GM12878 (cell line): ENCODE measurements at regions not wholly inside any gene's neighbourhood (a gene's known extent, or its start where the extent isn't known, plus 50 kb on each side); places are given as distances from the start of the nearest gene placed in this dataset.

Source experiments
- ATAC-seq: fragments of 200-7000 bp; cut with Tn5 transposase; 3 replicates; pipeline ENCODE4 v1.9.1; 2020; ENCODE audit warnings: mild to moderate bottlenecking, moderate library complexity
- BruUV-seq: library from RNA; stranded (reverse); fragments of 400-500 nt; replicated peaks from 2 replicates; lab custom pipeline; 2021; lab: Mats Ljungman, UMichigan
- CTCF ChIA-PET: fragments of 300-600 bp; sonication (Branson Sonifier 250); formaldehyde crosslinking; extraction: SDS; loops from one replicate; lab custom pipeline; 2021; ENCODE audit warnings: inconsistent platforms; lab: Yijun Ruan, JAX
- POLR2A ChIA-PET: fragments of 350-600 bp; formaldehyde crosslinking; extraction: SDS; loops from one replicate; lab custom pipeline; 2021; ENCODE audit warnings: inconsistent platforms; lab: Charles Lee
- RAD21 ChIA-PET: fragments of 300-600 bp; sonication (Branson Sonifier 250); formaldehyde crosslinking; loops from one replicate; lab custom pipeline; 2023; ENCODE audit warnings: antibody characterized with exemption; ENCODE audit not compliant: unreplicated experiment; lab: Charles Lee
- SMC1A ChIA-PET: fragments of 300-600 bp; sonication (Branson Sonifier 250); formaldehyde crosslinking; loops from one replicate; lab custom pipeline; 2023; ENCODE audit not compliant: unreplicated experiment, uncharacterized antibody; lab: Charles Lee
- DNase-seq: peaks from one replicate; pipeline ENCODE4 v3.0.0-alpha.2; 2011; ENCODE audit warnings: low read depth, low spot score
- FAIRE-seq: peaks from 3 replicates; lab custom pipeline; 2011; peaks lifted over from hg19 to GRCh38; lab: Jason Lieb, UNC
- H2AFZ ChIP-seq: 2 replicates; pipeline ENCODE4 v1.6.0; 2011; ENCODE audit warnings: low read depth, low read length, control low read depth; ENCODE audit not compliant: control insufficient read depth
- H3K27ac ChIP-seq: 2 replicates; pipeline ENCODE4 v1.5.1; 2011; ENCODE audit warnings: control low read depth; ENCODE audit not compliant: control insufficient read depth, insufficient read depth
- H3K27me3 ChIP-seq, 2 experiments: replicated peaks in 1 of 2; 2 replicates each; pipeline versions ENCODE4 v1.6.0 to v1.6.1; 2011; ENCODE audit warnings: low read length in 1 of 2; ENCODE audit not compliant: control insufficient read depth in 2 of 2, insufficient read depth in 2 of 2
- H3K36me3 ChIP-seq, 2 experiments: 2 replicates each; pipeline ENCODE4 v1.5.1; 2011; ENCODE audit warnings: low read length in 1 of 2; ENCODE audit not compliant: control insufficient read depth in 2 of 2, insufficient read depth in 2 of 2
- H3K4me1 ChIP-seq: 2 replicates; pipeline ENCODE4 v1.6.1; 2011; ENCODE audit warnings: mild to moderate bottlenecking, low read length, moderate library complexity, mixed read lengths; ENCODE audit not compliant: control insufficient read depth, insufficient read depth
- H3K4me2 ChIP-seq: 2 replicates; pipeline ENCODE4 v1.6.0; 2011; ENCODE audit warnings: control low read depth; ENCODE audit not compliant: control insufficient read depth, insufficient read depth
- H3K4me3 ChIP-seq: fragments of 200-600 bp; sonication (generic); 2 replicates; pipeline ENCODE4 v1.5.1; 2016
- H3K79me2 ChIP-seq: 2 replicates; pipeline ENCODE4 v1.6.0; 2011; ENCODE audit warnings: low read length; ENCODE audit not compliant: control insufficient read depth, insufficient read depth
- H3K9ac ChIP-seq: 2 replicates; pipeline ENCODE4 v1.8.0; 2011; ENCODE audit warnings: low read length, control low read depth, mixed read lengths; ENCODE audit not compliant: control insufficient read depth, insufficient read depth
- H3K9me3 ChIP-seq: replicated peaks from 3 replicates; pipeline ENCODE4 v1.5.1; 2011; ENCODE audit warnings: mild to moderate bottlenecking, low read length; ENCODE audit not compliant: control insufficient read depth, insufficient read depth
- H4K20me1 ChIP-seq: 2 replicates; pipeline ENCODE4 v1.6.0; 2011; ENCODE audit not compliant: control insufficient read depth, insufficient read depth
- EED ChIP-seq: sonication (generic); IDR thresholded peaks from 2 replicates; pipeline ENCODE4 v1.6.1; 2016; ENCODE audit warnings: antibody characterized with exemption, low read depth
- HSF1 ChIP-seq: fragments of 150-350 bp; IDR thresholded peaks from 2 replicates; pipeline ENCODE4 v1.6.1; 2014; ENCODE audit warnings: mild to moderate bottlenecking, low read depth, low read length
- IRF4 ChIP-seq: IDR thresholded peaks from 2 replicates; pipeline ENCODE4 v1.6.1; 2011; ENCODE audit warnings: low read depth, low read length
- RAD21 ChIP-seq: IDR thresholded peaks from 2 replicates; pipeline ENCODE4 v1.6.1; 2011; ENCODE audit warnings: mild to moderate bottlenecking, low read depth, low read length, moderate library complexity; ENCODE audit not compliant: insufficient read depth
- RUNX3 ChIP-seq: IDR thresholded peaks from 2 replicates; pipeline ENCODE4 v1.6.1; 2012; ENCODE audit warnings: low read length, inconsistent platforms
- SMC3 ChIP-seq: IDR thresholded peaks from 2 replicates; pipeline ENCODE4 v1.6.1; 2011; ENCODE audit warnings: low read length, improper control_type of control experiment, borderline replicate concordance
- SP1 ChIP-seq: IDR thresholded peaks from one replicate; pipeline ENCODE4 v1.6.1; 2011; ENCODE audit warnings: low read depth, low read length
- ZNF24 ChIP-seq: fragments of 450-650 bp; IDR thresholded peaks from 2 replicates; pipeline ENCODE4 v1.6.1; 2017; ENCODE audit warnings: antibody characterized with exemption, mild to moderate bottlenecking
- WGBS: methylation state at CpG from one replicate; pipeline ENCODE4 v1.1.6; 2016; ENCODE audit warnings: low lambda C conversion rate; ENCODE audit not compliant: insufficient replicate concordance, insufficient coverage; ENCODE audit errors: missing lambda C conversion rate; 5-methylcytosine and 5-hydroxymethylcytosine counted together
- in situ Hi-C: fragments of 300-500 bp; cut with MboI; formaldehyde crosslinking; loops from 9 replicates; pipeline ENCODE4 v1.14.3; 2018; ENCODE audit warnings: mixed read lengths
- intact Hi-C: fragments of 100-400 bp; cut with micrococcal nuclease; formaldehyde crosslinking; loops from one replicate; pipeline ENCODE4 v1.14.2; 2022; ENCODE audit not compliant: unreplicated experiment
- TF ChIP-seq, protein P1 (sequence below), 3 experiments: IDR thresholded peaks in 2 of 3; conservative IDR thresholded peaks in 1 of 3; 2 replicates each; pipeline ENCODE4 v1.5.1; 2011; ENCODE audit warnings: low read depth in 3 of 3, low read length in 3 of 3, mild to moderate bottlenecking in 3 of 3, control low read depth in 2 of 3, moderate library complexity in 2 of 3, inconsistent platforms in 1 of 3, mixed read lengths in 1 of 3; ENCODE audit not compliant: control insufficient read depth in 2 of 3, insufficient read depth in 1 of 3; ENCODE audit errors: extremely low read depth in 1 of 3

GRCh38 chr15:101540480-101541239 lies 51.2 kb upstream of the PCSK6 start:
- peak; percentile 24; the same call in 1 of the 3 replicates for ATAC-seq
- CTCF ChIA-PET = interaction anchor here (0.7 kb wide), 1 partner anchor 96 kb away, joined by 3 read pairs; no protein-coding TSS in a partner anchor
- Histone ChIP-seq H3K9ac (no peak overlapping the region), H3K4me3 (no peak overlapping the region), H2AFZ (no peak overlapping the region), H3K27me3 (no peaks in the 10 kb centered on the region), H3K36me3 (no peaks in the 10 kb centered on the region), H3K79me2 (no peaks in the 10 kb centered on the region), H3K4me2 (no peak overlapping the region), H3K4me1 (no peaks in the 10 kb centered on the region), H4K20me1 (no peaks in the 10 kb centered on the region), H3K27ac (no peak overlapping the region), H3K9me3 (no peaks in the 10 kb centered on the region)
- in situ Hi-C loops = no loop called here
- DNase-seq = no peak
- WGBS = 50% methylated on average over 10 of the region's 10 CpGs
- RAD21 ChIA-PET = no interaction called here
- SMC1A ChIA-PET = no interaction called here
- peak; percentile 33; the same call in 1 of the 2 replicates for TF ChIP-seq RAD21
- 0 out of 2 replicates have a peak, but pooled peaks have one; percentile 15 for TF ChIP-seq SMC3
- no peak for TF ChIP-seq ZNF24
- TF ChIP-seq, protein P1, sequence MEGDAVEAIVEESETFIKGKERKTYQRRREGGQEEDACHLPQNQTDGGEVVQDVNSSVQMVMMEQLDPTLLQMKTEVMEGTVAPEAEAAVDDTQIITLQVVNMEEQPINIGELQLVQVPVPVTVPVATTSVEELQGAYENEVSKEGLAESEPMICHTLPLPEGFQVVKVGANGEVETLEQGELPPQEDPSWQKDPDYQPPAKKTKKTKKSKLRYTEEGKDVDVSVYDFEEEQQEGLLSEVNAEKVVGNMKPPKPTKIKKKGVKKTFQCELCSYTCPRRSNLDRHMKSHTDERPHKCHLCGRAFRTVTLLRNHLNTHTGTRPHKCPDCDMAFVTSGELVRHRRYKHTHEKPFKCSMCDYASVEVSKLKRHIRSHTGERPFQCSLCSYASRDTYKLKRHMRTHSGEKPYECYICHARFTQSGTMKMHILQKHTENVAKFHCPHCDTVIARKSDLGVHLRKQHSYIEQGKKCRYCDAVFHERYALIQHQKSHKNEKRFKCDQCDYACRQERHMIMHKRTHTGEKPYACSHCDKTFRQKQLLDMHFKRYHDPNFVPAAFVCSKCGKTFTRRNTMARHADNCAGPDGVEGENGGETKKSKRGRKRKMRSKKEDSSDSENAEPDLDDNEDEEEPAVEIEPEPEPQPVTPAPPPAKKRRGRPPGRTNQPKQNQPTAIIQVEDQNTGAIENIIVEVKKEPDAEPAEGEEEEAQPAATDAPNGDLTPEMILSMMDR (IDR thresholded peaks at IDR 0.05 in 2 of 3, conservative IDR thresholded peaks at IDR 0.05 in 1 of 3; ENCODE audit: control insufficient read depth in 2 of 3, extremely low read depth in 1 of 3, insufficient read depth in 1 of 3, low read depth in 3 of 3, low read length in 3 of 3) = peak in 2 of 3 experiments; percentile 10 to 11; a peak in 2 of 6 replicates
- TF ChIP-seq HSF1 = no peak
- TF ChIP-seq EED = no peak
- TF ChIP-seq RUNX3 = no peak
- TF ChIP-seq SP1 = no peak
- TF ChIP-seq IRF4 = no peak
- POLR2A ChIA-PET = no interaction called here
- intact Hi-C loops = no loop called here
- no peak for FAIRE-seq
- no TSS peak for BruUV-seq
